ENCODE measurements at regions not wholly inside any gene's neighbourhood (a gene's known extent, or its start where the extent isn't known, plus 50 kb on each side); places are given as distances from the start of the nearest gene placed in this dataset.

GRCh38 chr11:28470180-28470579 is 362.0 kb downstream of the METTL15 start:
- TF ChIP-seq CTCF (IDR thresholded peaks at IDR 0.05; ENCODE audit: borderline replicate concordance, extremely low read depth, low read length, poor library complexity, severe bottlenecking) (no peak), EZH2 (IDR thresholded peaks at IDR 0.05; ENCODE audit: borderline replicate concordance, low read depth, low read length, severe bottlenecking) (no peak)

Data from DND-41 (cell line).